ENCODE measurements at regions not wholly inside any gene's neighbourhood (a gene's known extent, or its start where the extent isn't known, plus 50 kb on each side); places are given as distances from the start of the nearest gene placed in this dataset.

Small RNAs in the stretch of these regions (small RNA-seq; reads per million reads assigned to genes)
- 0 reads per million in 3 experiments for gene RF00004 (ENCODE audit: insufficient read depth in 2 of 3, insufficient read length in 3 of 3, low read depth in 2 of 3, low replicate concordance in 1 of 3)
